ENCODE measurements at regions not wholly inside any gene's neighbourhood (a gene's known extent, or its start where the extent isn't known, plus 50 kb on each side); places are given as distances from the start of the nearest gene placed in this dataset.

- H3K27me3 ChIP-seq (replicated peaks; ENCODE audit: control insufficient read depth, insufficient read depth, low read length): no peaks in the 10 kb centered on the region
- TF ChIP-seq CTCF (IDR thresholded peaks at IDR 0.05; ENCODE audit: insufficient read depth, low read length, poor library complexity, severe bottlenecking): no peak
- no peak for DNase-seq (ENCODE audit: extremely low read depth, insufficient read length)
- H3K4me3 ChIP-seq (replicated peaks; ENCODE audit: low read depth, low read length): no peak overlapping the region
- no peaks in the 10 kb centered on the region for H3K36me3 ChIP-seq (ENCODE audit: control insufficient read depth, insufficient read depth, low read length)
These were observed 691.1 kb upstream of the PIK3C3 start for GRCh38 chr18:41263956-41264355.

DNA sequence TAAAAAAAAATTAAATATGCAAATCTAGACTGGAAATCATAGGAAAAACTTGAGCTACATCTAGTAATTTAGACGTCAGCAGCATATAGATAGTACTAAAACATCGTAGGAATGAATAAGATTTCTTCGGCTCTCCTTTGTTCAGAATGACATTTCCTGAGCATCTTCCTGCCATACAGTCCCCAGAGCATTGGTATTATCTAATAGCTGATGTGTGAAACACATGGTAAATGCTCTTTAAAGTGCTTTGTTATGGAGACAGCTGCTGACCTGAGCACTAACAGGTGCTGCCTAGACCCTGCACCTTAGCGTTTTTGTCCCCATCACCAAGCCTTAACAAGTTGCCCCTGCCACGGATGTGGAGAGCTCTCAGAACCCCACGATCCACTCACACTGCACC, 692.3 kb upstream of the PIK3C3 start:
- no peak overlapping the region for H3K4me3 ChIP-seq (replicated peaks; ENCODE audit: low read depth, low read length)

DNA sequence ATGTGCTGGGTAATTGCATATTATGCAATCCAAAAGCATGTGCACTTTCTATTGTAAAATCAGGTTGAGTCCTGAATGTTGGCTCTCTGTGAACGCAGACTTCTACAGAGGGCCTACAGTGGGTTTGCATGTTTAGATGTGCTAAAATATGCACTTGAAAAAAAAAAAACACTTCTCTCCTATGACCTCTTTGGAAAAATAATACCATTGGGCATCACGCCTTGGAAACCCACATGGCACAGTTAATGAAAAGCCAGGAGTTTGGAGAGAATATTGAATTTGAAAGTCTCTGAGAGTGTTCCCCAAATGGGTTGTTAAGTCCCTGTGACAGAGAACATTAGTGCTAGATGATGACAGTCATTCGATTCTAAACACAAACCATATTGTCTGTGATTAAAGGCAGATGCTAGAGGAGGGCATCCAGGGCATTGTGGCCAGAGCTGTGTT, 710.4 kb upstream of the PIK3C3 start:
- Histone ChIP-seq H3K36me3 (ENCODE audit: control insufficient read depth, insufficient read depth, low read length) (no peaks in the 10 kb centered on the region), H3K27me3 (replicated peaks; ENCODE audit: control insufficient read depth, insufficient read depth, low read length) (no peaks in the 10 kb centered on the region), H3K4me3 (replicated peaks; ENCODE audit: low read depth, low read length) (no peak overlapping the region)
- DNase-seq (ENCODE audit: extremely low read depth, insufficient read length): no peak
- no peak for TF ChIP-seq CTCF (IDR thresholded peaks at IDR 0.05; ENCODE audit: insufficient read depth, low read length, poor library complexity, severe bottlenecking)

More for the DNA sequence above, 692.3 kb upstream of the PIK3C3 start:
- Histone ChIP-seq H3K27me3 (replicated peaks; ENCODE audit: control insufficient read depth, insufficient read depth, low read length) (no peaks in the 10 kb centered on the region), H3K36me3 (ENCODE audit: control insufficient read depth, insufficient read depth, low read length) (no peaks in the 10 kb centered on the region)
- no peak for TF ChIP-seq CTCF (IDR thresholded peaks at IDR 0.05; ENCODE audit: insufficient read depth, low read length, poor library complexity, severe bottlenecking)
- DNase-seq (ENCODE audit: extremely low read depth, insufficient read length): no peak

GRCh38 chr18:41237317-41237716, 717.7 kb upstream of the PIK3C3 start:
- Histone ChIP-seq H3K36me3 (ENCODE audit: control insufficient read depth, insufficient read depth, low read length) (no peaks in the 10 kb centered on the region), H3K4me3 (replicated peaks; ENCODE audit: low read depth, low read length) (no peak overlapping the region), H3K27me3 (replicated peaks; ENCODE audit: control insufficient read depth, insufficient read depth, low read length) (no peaks in the 10 kb centered on the region)
- no peak for DNase-seq (ENCODE audit: extremely low read depth, insufficient read length)
- TF ChIP-seq CTCF (IDR thresholded peaks at IDR 0.05; ENCODE audit: insufficient read depth, low read length, poor library complexity, severe bottlenecking): no peak

DNA sequence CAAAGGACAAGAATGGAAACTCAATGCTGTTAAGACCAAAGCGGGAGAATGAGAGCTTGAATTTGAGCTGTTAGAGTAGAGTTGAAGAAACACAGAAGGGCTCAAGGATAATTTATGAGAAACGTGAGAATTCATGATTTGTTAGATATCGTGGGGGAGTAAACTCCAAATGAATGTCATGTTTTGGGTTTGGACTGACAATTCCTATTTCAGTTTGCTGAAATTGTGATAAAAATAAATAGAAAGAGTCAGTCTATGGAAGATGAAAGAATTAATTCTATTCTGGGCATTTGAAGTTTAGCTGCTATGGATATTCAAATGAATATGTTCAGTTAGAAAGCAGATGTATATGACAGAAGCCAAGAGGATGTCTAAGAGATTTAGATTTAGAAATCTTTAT, 723.4 kb upstream of the PIK3C3 start:
- Histone ChIP-seq H3K27me3 (replicated peaks; ENCODE audit: control insufficient read depth, insufficient read depth, low read length) (no peaks in the 10 kb centered on the region), H3K36me3 (ENCODE audit: control insufficient read depth, insufficient read depth, low read length) (no peaks in the 10 kb centered on the region), H3K4me3 (replicated peaks; ENCODE audit: low read depth, low read length) (no peak overlapping the region)
- DNase-seq (ENCODE audit: extremely low read depth, insufficient read length): no peak
- TF ChIP-seq CTCF (IDR thresholded peaks at IDR 0.05; ENCODE audit: insufficient read depth, low read length, poor library complexity, severe bottlenecking): no peak

DNA sequence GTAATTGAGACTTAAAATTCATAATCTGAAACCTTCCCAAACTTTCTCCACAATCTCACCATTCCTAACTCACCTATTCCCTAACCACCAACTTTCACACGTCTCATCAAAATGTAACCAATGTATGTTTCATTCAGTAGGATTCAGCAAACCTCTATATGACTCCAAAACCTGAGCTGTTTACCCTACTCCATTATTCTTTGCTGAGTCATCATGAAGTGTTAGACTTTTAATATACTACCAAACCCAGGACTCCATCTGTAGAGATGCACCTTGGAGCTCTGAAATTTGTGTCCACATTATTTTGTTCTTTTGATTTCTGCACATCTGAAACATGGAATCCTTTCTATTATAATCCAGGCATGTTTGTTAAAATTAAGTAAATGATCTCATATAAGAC, 727.0 kb upstream of the PIK3C3 start:
- H3K27me3 ChIP-seq (replicated peaks; ENCODE audit: control insufficient read depth, insufficient read depth, low read length): no peaks in the 10 kb centered on the region
- no peak for DNase-seq (ENCODE audit: extremely low read depth, insufficient read length)
- TF ChIP-seq CTCF (IDR thresholded peaks at IDR 0.05; ENCODE audit: insufficient read depth, low read length, poor library complexity, severe bottlenecking): no peak
- H3K36me3 ChIP-seq (ENCODE audit: control insufficient read depth, insufficient read depth, low read length): no peaks in the 10 kb centered on the region
- H3K4me3 ChIP-seq (replicated peaks; ENCODE audit: low read depth, low read length): no peak overlapping the region

Data from GM06990 (cell line).